H9 (cell line): ENCODE measurements at regions not wholly inside any gene's neighbourhood (a gene's known extent, or its start where the extent isn't known, plus 50 kb on each side); places are given as distances from the start of the nearest gene placed in this dataset.

Experiments used
- DNase-seq: peaks from one replicate; pipeline ENCODE4 v3.0.0-alpha.2; 2017
- H2AFZ ChIP-seq: one replicate; pipeline ENCODE4 v1.6.1; 2013; ENCODE audit warnings: mild to moderate bottlenecking, low read length, control low read depth, moderate library complexity
- H2AK5ac ChIP-seq: 2 replicates; pipeline ENCODE4 v1.6.1; 2013; ENCODE audit warnings: low read length, control low read depth, mixed read lengths; ENCODE audit not compliant: insufficient read length
- H2BK120ac ChIP-seq: one replicate; pipeline ENCODE4 v1.6.1; 2013; ENCODE audit warnings: low read depth, mild to moderate bottlenecking, low read length, control low read depth, inconsistent platforms; ENCODE audit not compliant: poor library complexity, severe bottlenecking
- H2BK12ac ChIP-seq: 2 replicates; pipeline ENCODE4 v1.6.1; 2013; ENCODE audit warnings: low read length, control low read depth, mixed read lengths, low read depth; ENCODE audit not compliant: insufficient read length
- H2BK15ac ChIP-seq: 2 replicates; pipeline ENCODE4 v1.6.1; 2013; ENCODE audit warnings: low read depth, low read length, control low read depth
- H2BK20ac ChIP-seq: one replicate; pipeline ENCODE4 v1.6.1; 2013; ENCODE audit warnings: low read depth, mild to moderate bottlenecking, low read length, control low read depth, inconsistent platforms; ENCODE audit not compliant: poor library complexity, severe bottlenecking
- H2BK5ac ChIP-seq: 2 replicates; pipeline ENCODE4 v1.6.1; 2013; ENCODE audit warnings: low read length, control low read depth, mixed read lengths; ENCODE audit not compliant: insufficient read length
- H3K14ac ChIP-seq: 2 replicates; pipeline ENCODE4 v1.6.1; 2013; ENCODE audit warnings: low read length, control low read depth; ENCODE audit not compliant: insufficient read depth
- H3K18ac ChIP-seq: 2 replicates; pipeline ENCODE4 v1.6.1; 2013; ENCODE audit warnings: low read depth, mild to moderate bottlenecking, mixed read lengths, low read length, control low read depth; ENCODE audit not compliant: insufficient read length
- H3K23ac ChIP-seq: 2 replicates; pipeline ENCODE4 v1.6.1; 2013; ENCODE audit warnings: low read length, control low read depth, mixed read lengths, low read depth; ENCODE audit not compliant: insufficient read length
- H3K23me2 ChIP-seq: 2 replicates; pipeline ENCODE4 v1.6.1; 2013; ENCODE audit warnings: low read depth, mild to moderate bottlenecking, mixed read lengths, low read length, control low read depth; ENCODE audit not compliant: insufficient read length, poor library complexity, severe bottlenecking
- H3K27ac ChIP-seq: 2 replicates; pipeline ENCODE4 v1.5.1; 2013; ENCODE audit warnings: low read length, control low read depth, mixed read lengths, low read depth; ENCODE audit not compliant: insufficient read length
- H3K27me3 ChIP-seq: 2 replicates; pipeline ENCODE4 v1.6.1; 2013; ENCODE audit warnings: low read length, control low read depth, inconsistent platforms; ENCODE audit not compliant: insufficient read depth
- H3K4ac ChIP-seq: 2 replicates; pipeline ENCODE4 v1.6.1; 2013; ENCODE audit warnings: low read depth, mild to moderate bottlenecking, control low read depth, inconsistent platforms, low read length, moderate library complexity
- H3K4me1 ChIP-seq: 2 replicates; pipeline ENCODE4 v1.6.1; 2013; ENCODE audit warnings: low read length, control low read depth, inconsistent platforms; ENCODE audit not compliant: insufficient read depth
- H3K4me2 ChIP-seq: 2 replicates; pipeline ENCODE4 v1.6.1; 2013; ENCODE audit warnings: low read length, control low read depth, mixed read lengths; ENCODE audit not compliant: insufficient read length, insufficient read depth
- H3K56ac ChIP-seq: 2 replicates; pipeline ENCODE4 v1.6.1; 2013; ENCODE audit warnings: low read depth, mild to moderate bottlenecking, mixed read lengths, low read length, control low read depth; ENCODE audit not compliant: insufficient read length
- H3K79me1 ChIP-seq: 2 replicates; pipeline ENCODE4 v1.6.1; 2013; ENCODE audit warnings: low read depth, mild to moderate bottlenecking, moderate library complexity, low read length, control low read depth, inconsistent platforms; ENCODE audit not compliant: insufficient read depth, poor library complexity, severe bottlenecking
- H3K79me2 ChIP-seq: 2 replicates; pipeline ENCODE4 v1.6.1; 2013; ENCODE audit warnings: low read length, control low read depth, inconsistent platforms; ENCODE audit not compliant: insufficient read depth
- H3K9ac ChIP-seq: 2 replicates; pipeline ENCODE4 v1.6.1; 2013; ENCODE audit warnings: low read length, control low read depth, mixed read lengths; ENCODE audit not compliant: insufficient read length; ENCODE audit errors: extremely low read depth
- H3K9me3 ChIP-seq: one replicate; pipeline ENCODE4 v1.6.1; 2013; ENCODE audit warnings: low read depth, low read length, inconsistent platforms; ENCODE audit not compliant: control insufficient read depth
- H3T11ph ChIP-seq: one replicate; pipeline ENCODE4 v1.6.1; 2013; ENCODE audit warnings: mild to moderate bottlenecking, low read length, control low read depth, inconsistent platforms
- H4K20me1 ChIP-seq: one replicate; pipeline ENCODE4 v1.6.1; 2013; ENCODE audit not compliant: control insufficient read depth, insufficient read length, insufficient read depth
- H4K5ac ChIP-seq: 2 replicates; pipeline ENCODE4 v1.6.1; 2013; ENCODE audit warnings: low read depth, mild to moderate bottlenecking, mixed read lengths, low read length, control low read depth; ENCODE audit not compliant: insufficient read length
- H4K8ac ChIP-seq: replicated peaks from 2 replicates; pipeline ENCODE4 v1.6.1; 2013; ENCODE audit warnings: low read length, control low read depth, mixed read lengths, low read depth; ENCODE audit not compliant: insufficient read length
- H4K91ac ChIP-seq: 2 replicates; pipeline ENCODE4 v1.6.1; 2013; ENCODE audit warnings: low read depth, mild to moderate bottlenecking, moderate library complexity, mixed read lengths, low read length, control low read depth; ENCODE audit not compliant: insufficient read length
- H3K27ac Mint-ChIP-seq, 3 experiments: 2 replicates in 2 of 3; 3 replicates in 1 of 3; pipeline ENCODE4 v1.8.0; 2020 to 2021; ENCODE audit warnings: mixed read lengths in 3 of 3, mild to moderate bottlenecking in 1 of 3, moderate library complexity in 1 of 3
- H3K27me3 Mint-ChIP-seq: 2 replicates; pipeline ENCODE4 v1.8.0; 2021; ENCODE audit warnings: low read depth, mild to moderate bottlenecking, moderate library complexity, mixed read lengths
- H3K36me3 Mint-ChIP-seq, 3 experiments: 2 replicates in 2 of 3; 3 replicates in 1 of 3; pipeline ENCODE4 v1.8.0; 2020 to 2021; ENCODE audit warnings: low read depth in 3 of 3, mixed read lengths in 3 of 3; ENCODE audit not compliant: insufficient read depth in 1 of 3
- H3K4me1 Mint-ChIP-seq, 2 experiments: 2 replicates each; pipeline ENCODE4 v1.8.0; 2020; ENCODE audit warnings: mixed read lengths in 2 of 2
- H3K4me3 Mint-ChIP-seq, 2 experiments: 2 replicates in 1 of 2; 3 replicates in 1 of 2; pipeline ENCODE4 v1.8.0; 2020 to 2021; ENCODE audit warnings: mild to moderate bottlenecking in 2 of 2, mixed read lengths in 2 of 2, moderate library complexity in 1 of 2
- H3K9me3 Mint-ChIP-seq, 2 experiments: 2 replicates in 1 of 2; 3 replicates in 1 of 2; pipeline ENCODE4 v1.8.0; 2020; ENCODE audit warnings: mild to moderate bottlenecking in 2 of 2, mixed read lengths in 2 of 2, moderate library complexity in 1 of 2
- CTCF ChIP-seq: fragments of 200-600 bp; sonication (generic); conservative IDR thresholded peaks from 3 replicates; pipeline ENCODE4 v1.8.0; 2021; ENCODE audit warnings: antibody characterized with exemption, mild to moderate bottlenecking
- WGBS: extraction: QIAGEN DNeasy Blood & Tissue Kit; methylation state at CpG from one replicate; pipeline ENCODE4 v1.1.7; 2013; ENCODE audit warnings: missing lambda C conversion rate, low lambda C conversion rate, mixed read lengths; ENCODE audit not compliant: insufficient read length; ENCODE audit errors: extremely low coverage; 5-methylcytosine and 5-hydroxymethylcytosine counted together

- no peak for DNase-seq
- H3K27ac ChIP-seq: no peak overlapping the region
- no peaks in the 10 kb centered on the region for H4K20me1 ChIP-seq
- H4K91ac ChIP-seq: no peak overlapping the region
- peaks cover 1% of the 10 kb centered on the region; the same call in 1 of the 2 replicates for H3K27me3 Mint-ChIP-seq
- no peak overlapping the region for H3K14ac ChIP-seq
- no peak overlapping the region for H2BK20ac ChIP-seq
- no peak overlapping the region for H3K18ac ChIP-seq
- H3T11ph ChIP-seq: no peak overlapping the region
- H2BK15ac ChIP-seq: no peak overlapping the region
- H3K23ac ChIP-seq: no peak overlapping the region
- peaks cover 3% of the 10 kb centered on the region; the same call in 1 of the 2 replicates for H3K4me1 ChIP-seq
- H3K9me3 Mint-ChIP-seq: no peaks in the 10 kb centered on the region
- no peak overlapping the region for H2BK120ac ChIP-seq
- H3K4me2 ChIP-seq: no peak overlapping the region
- H3K27me3 ChIP-seq: no peaks in the 10 kb centered on the region
- no peak overlapping the region for H4K8ac ChIP-seq
- TF ChIP-seq CTCF: no peak
- H3K9ac ChIP-seq: no peak overlapping the region
- H3K4me3 Mint-ChIP-seq: no peak overlapping the region
- H3K27ac Mint-ChIP-seq: peak overlapping the region; percentile 3 to 58 (median 5); a peak in 3 of 7 replicates
- peaks cover 8 to 12% of the 10 kb centered on the region in 2 experiments for H3K4me1 Mint-ChIP-seq
- H4K5ac ChIP-seq: no peak overlapping the region
- no peak overlapping the region for H2AK5ac ChIP-seq
- no peaks in the 10 kb centered on the region for H3K79me2 ChIP-seq
- no peak overlapping the region for H2BK12ac ChIP-seq
- H3K23me2 ChIP-seq: no peaks in the 10 kb centered on the region
- no peak overlapping the region for H3K56ac ChIP-seq
- H2AFZ ChIP-seq: no peak overlapping the region
- H3K4ac ChIP-seq: no peak overlapping the region
- no peaks in the 10 kb centered on the region for H3K9me3 ChIP-seq
- no peak overlapping the region for H2BK5ac ChIP-seq
- no peaks in the 10 kb centered on the region for H3K36me3 Mint-ChIP-seq
- H3K79me1 ChIP-seq: no peaks in the 10 kb centered on the region
- no CpG with 5 or more reads among the region's 4 CpGs for WGBS
These were observed 50.9 kb upstream of the UBASH3B start for GRCh38 chr11:122604621-122605020.
